NCI-H748 (cell line): ENCODE measurements at regions not wholly inside any gene's neighbourhood (a gene's known extent, or its start where the extent isn't known, plus 50 kb on each side); places are given as distances from the start of the nearest gene placed in this dataset.

ENCODE experiments used
- DNase-seq: peaks from one replicate; lab custom pipeline; 2025; ENCODE audit not compliant: unreplicated experiment; lab: John Stamatoyannopoulos, UW

- DNase-seq, result no peak
Measured at GRCh38 chr5:54859316-54859715, 126.1 kb downstream of the ESM1 start.

- DNase-seq, result no peak
Measured at GRCh38 chr5:54854883-54855581, 130.4 kb downstream of the ESM1 start.

- DNase-seq, result no peak
Measured at GRCh38 chr5:54852007-54852406, 133.4 kb downstream of the ESM1 start.

GRCh38 chr5:54851449-54851848, 133.9 kb downstream of the ESM1 start:
- no peak for DNase-seq

GRCh38 chr5:54848581-54848980, 136.8 kb downstream of the ESM1 start:
- DNase-seq, result peak; percentile 85

- DNase-seq, result no peak
Measured at GRCh38 chr5:54845567-54845941, 139.8 kb downstream of the ESM1 start.

- DNase-seq, result peak; percentile 43
Measured at GRCh38 chr5:54844905-54845566, 140.4 kb downstream of the ESM1 start.

GRCh38 chr5:54844266-54844665, 141.1 kb downstream of the ESM1 start:
- DNase-seq, result no peak

GRCh38 chr5:54841481-54841880, 143.9 kb downstream of the ESM1 start:
- no peak for DNase-seq

GRCh38 chr5:54838843-54839242, 146.6 kb downstream of the ESM1 start:
- peak; percentile 92 for DNase-seq

GRCh38 chr5:54837981-54838380, 147.4 kb downstream of the ESM1 start:
- DNase-seq, result peak; percentile 55

- DNase-seq, result no peak
Measured at GRCh38 chr5:54837093-54837492, 148.3 kb downstream of the ESM1 start.

GRCh38 chr5:54835647-54836046, 149.7 kb downstream of the ESM1 start:
- DNase-seq, result no peak

GRCh38 chr5:54834121-54834842, 151.1 kb downstream of the ESM1 start:
- DNase-seq, result no peak

- no peak for DNase-seq
Measured at GRCh38 chr5:54833590-54833989, 151.8 kb downstream of the ESM1 start.

- DNase-seq, result peak; percentile 85
Measured at GRCh38 chr5:54832858-54833257, 152.5 kb downstream of the ESM1 start.

- no peak for DNase-seq
Measured at GRCh38 chr5:54832045-54832444, 153.3 kb downstream of the ESM1 start.

GRCh38 chr5:54831233-54831632, 154.2 kb downstream of the ESM1 start:
- DNase-seq, result no peak

- DNase-seq, result no peak
Measured at GRCh38 chr5:54829676-54830535, 155.5 kb downstream of the ESM1 start.

GRCh38 chr5:54829102-54829501, 156.3 kb downstream of the ESM1 start:
- DNase-seq, result no peak

GRCh38 chr5:54828151-54828550, 157.2 kb downstream of the ESM1 start:
- peak; percentile 79 for DNase-seq
